ENCODE measurements at regions not wholly inside any gene's neighbourhood (a gene's known extent, or its start where the extent isn't known, plus 50 kb on each side); places are given as distances from the start of the nearest gene placed in this dataset.

- no peak for TF ChIP-seq POLR2A (IDR thresholded peaks at IDR 0.05)
- TF ChIP-seq, protein P1, sequence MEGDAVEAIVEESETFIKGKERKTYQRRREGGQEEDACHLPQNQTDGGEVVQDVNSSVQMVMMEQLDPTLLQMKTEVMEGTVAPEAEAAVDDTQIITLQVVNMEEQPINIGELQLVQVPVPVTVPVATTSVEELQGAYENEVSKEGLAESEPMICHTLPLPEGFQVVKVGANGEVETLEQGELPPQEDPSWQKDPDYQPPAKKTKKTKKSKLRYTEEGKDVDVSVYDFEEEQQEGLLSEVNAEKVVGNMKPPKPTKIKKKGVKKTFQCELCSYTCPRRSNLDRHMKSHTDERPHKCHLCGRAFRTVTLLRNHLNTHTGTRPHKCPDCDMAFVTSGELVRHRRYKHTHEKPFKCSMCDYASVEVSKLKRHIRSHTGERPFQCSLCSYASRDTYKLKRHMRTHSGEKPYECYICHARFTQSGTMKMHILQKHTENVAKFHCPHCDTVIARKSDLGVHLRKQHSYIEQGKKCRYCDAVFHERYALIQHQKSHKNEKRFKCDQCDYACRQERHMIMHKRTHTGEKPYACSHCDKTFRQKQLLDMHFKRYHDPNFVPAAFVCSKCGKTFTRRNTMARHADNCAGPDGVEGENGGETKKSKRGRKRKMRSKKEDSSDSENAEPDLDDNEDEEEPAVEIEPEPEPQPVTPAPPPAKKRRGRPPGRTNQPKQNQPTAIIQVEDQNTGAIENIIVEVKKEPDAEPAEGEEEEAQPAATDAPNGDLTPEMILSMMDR (IDR thresholded peaks at IDR 0.05): no peak
- TF ChIP-seq EP300 (IDR thresholded peaks at IDR 0.05): no peak
- no peak for TF ChIP-seq POLR2AphosphoS5 (IDR thresholded peaks at IDR 0.05)
Measured at GRCh38 chr16:73400951-73401350, 353.0 kb upstream of the ZFHX3 start.

All from suprapubic skin (tissue), 4 donors.